ENCODE measurements at regions not wholly inside any gene's neighbourhood (a gene's known extent, or its start where the extent isn't known, plus 50 kb on each side); places are given as distances from the start of the nearest gene placed in this dataset.

DNA sequence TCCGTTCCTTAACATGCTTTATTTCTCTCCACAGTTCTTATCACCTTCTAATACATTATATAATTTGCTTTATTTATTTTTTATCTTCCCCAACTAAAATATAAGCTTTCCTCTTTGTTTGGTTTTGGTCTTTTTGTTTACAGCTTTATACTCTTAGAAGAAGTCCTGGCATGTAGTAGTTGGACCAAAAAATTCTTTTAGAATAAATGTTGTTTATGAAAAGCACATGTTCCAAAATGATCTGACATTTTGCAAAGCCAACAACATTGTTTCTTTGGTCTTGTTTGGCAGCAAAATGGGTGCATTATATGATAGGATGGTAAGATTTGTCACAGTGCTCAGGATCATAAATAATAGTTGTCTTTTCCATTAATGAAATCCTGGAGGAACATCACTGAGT, 312.5 kb downstream of the LRIG3 start:
- no peak overlapping the region for H3K4me3 ChIP-seq (replicated peaks in 1 of 2; ENCODE audit: low read depth in 2 of 2, low read length in 2 of 2)
- DNase-seq (ENCODE audit: low read depth in 2 of 2), result no peak
- TF ChIP-seq, protein P1, sequence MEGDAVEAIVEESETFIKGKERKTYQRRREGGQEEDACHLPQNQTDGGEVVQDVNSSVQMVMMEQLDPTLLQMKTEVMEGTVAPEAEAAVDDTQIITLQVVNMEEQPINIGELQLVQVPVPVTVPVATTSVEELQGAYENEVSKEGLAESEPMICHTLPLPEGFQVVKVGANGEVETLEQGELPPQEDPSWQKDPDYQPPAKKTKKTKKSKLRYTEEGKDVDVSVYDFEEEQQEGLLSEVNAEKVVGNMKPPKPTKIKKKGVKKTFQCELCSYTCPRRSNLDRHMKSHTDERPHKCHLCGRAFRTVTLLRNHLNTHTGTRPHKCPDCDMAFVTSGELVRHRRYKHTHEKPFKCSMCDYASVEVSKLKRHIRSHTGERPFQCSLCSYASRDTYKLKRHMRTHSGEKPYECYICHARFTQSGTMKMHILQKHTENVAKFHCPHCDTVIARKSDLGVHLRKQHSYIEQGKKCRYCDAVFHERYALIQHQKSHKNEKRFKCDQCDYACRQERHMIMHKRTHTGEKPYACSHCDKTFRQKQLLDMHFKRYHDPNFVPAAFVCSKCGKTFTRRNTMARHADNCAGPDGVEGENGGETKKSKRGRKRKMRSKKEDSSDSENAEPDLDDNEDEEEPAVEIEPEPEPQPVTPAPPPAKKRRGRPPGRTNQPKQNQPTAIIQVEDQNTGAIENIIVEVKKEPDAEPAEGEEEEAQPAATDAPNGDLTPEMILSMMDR (IDR thresholded peaks at IDR 0.05; ENCODE audit: low read depth, low read length), result no peak

DNA sequence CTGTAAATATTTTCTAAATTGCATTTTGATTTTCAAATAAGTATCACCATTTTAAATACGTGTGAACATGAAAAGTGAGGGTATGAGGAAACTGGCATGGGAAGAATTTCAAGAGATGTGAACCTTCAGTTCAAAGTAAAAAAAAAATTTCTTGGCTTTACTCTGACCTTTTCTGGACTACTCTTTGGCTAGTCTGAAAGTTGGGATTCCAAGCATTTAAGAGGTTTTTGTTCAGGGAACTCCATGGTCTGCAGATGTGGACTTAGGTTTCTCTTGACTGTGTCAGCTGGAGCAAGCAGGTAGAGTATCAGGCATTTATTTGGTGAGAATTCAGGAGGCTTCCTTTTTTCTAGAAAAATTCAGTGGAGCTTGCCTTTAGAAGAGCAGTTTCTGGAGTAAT, 311.6 kb downstream of the LRIG3 start:
- TF ChIP-seq, protein P1 (IDR thresholded peaks at IDR 0.05; ENCODE audit: low read depth, low read length), result no peak
- no peak overlapping the region for H3K4me3 ChIP-seq (replicated peaks in 1 of 2; ENCODE audit: low read depth in 2 of 2, low read length in 2 of 2)
- DNase-seq (ENCODE audit: low read depth in 2 of 2), result no peak

DNA sequence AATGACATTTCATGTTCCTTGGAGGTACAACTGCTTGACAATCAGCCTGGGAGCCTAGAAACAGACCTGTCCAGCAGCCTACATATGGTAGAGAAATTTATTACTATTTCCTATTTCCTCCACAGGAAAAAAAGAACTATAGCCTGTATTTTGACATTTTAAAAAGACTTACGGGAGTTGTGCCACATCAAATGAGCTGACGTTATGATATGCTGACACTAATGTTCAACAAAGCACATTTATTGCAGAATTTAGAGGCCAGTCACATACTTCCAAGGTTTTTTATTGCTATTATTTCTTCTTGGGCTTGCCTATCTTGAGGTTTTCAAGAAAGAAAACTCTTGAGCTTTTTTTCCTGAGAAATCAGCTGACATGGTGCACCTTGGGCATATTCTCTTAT, 305.3 kb downstream of the LRIG3 start:
- TF ChIP-seq, protein P1 (IDR thresholded peaks at IDR 0.05; ENCODE audit: low read depth, low read length), result no peak
- no peak for DNase-seq (ENCODE audit: low read depth in 2 of 2)

DNA sequence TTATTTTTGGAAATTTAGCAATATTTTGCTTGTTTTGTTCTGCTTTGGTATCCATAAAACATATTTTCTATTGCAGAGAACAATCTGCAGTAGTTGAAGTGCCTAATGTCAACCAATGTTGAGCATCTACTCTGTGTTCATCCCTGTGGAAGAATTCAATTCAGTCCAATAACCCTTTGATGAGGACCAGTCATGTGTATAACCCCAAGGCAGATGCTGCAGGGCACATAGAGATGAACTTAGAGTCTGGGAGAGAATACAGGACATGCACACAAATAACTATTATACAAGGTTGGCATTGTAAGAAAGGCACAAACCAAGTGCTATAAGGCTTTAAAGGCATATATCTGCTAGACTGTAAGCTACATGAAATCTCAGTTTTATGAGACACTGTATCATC, 304.7 kb downstream of the LRIG3 start:
- TF ChIP-seq, protein P1 (IDR thresholded peaks at IDR 0.05; ENCODE audit: low read depth, low read length), result no peak

More for the DNA sequence above, 305.3 kb downstream of the LRIG3 start:
- H3K4me3 ChIP-seq (replicated peaks in 1 of 2; ENCODE audit: low read depth in 2 of 2, low read length in 2 of 2), result no peak overlapping the region

DNA sequence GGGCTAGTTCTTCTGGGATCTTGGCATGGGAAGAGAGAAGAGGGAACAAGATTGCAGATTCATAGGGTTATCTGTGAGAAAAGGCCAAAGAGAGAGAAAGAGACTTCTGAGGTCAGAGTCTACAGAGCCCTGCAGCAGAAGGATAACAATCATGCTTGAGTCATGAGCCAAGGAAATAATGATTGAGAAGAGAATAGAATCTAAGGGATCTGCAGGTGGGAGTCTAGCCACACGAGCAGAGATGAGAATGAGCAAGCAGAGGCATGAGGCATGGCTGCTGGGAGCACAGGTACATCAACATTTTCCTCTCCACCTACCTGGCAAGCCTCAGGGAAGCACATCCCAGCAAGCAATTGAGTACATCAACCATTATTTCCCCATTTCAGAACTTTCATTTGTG, 303.7 kb downstream of the LRIG3 start:
- no peak overlapping the region for H3K4me3 ChIP-seq (replicated peaks in 1 of 2; ENCODE audit: low read depth in 2 of 2, low read length in 2 of 2)
- DNase-seq (ENCODE audit: low read depth in 2 of 2), result no peak
- TF ChIP-seq, protein P1 (IDR thresholded peaks at IDR 0.05; ENCODE audit: low read depth, low read length), result no peak

More for the DNA sequence above, 304.7 kb downstream of the LRIG3 start:
- H3K4me3 ChIP-seq (replicated peaks in 1 of 2; ENCODE audit: low read depth in 2 of 2, low read length in 2 of 2), result no peak overlapping the region
- DNase-seq (ENCODE audit: low read depth in 2 of 2), result no peak

DNA sequence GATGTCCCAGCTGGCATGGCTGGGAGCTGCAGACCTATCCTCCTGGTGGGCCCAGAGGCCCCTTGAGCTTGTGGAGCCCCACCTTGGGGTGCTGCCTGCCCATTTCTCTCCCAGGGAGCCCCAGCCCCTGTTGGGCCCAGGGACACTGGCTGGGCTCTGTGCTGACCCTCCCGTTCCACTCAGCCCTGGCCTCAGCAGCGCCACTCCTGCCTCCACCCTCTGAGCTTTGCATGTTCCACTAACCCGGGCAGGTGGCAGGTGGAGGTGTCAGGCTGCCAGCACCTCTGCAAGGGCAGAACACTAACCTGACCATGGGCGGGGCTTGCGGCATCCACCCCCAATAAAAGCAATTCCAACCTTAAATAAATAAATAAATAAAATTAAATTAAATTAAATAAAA, 299.2 kb downstream of the LRIG3 start:
- TF ChIP-seq, protein P1 (IDR thresholded peaks at IDR 0.05; ENCODE audit: low read depth, low read length), result no peak
- DNase-seq (ENCODE audit: low read depth in 2 of 2), result no peak
- H3K4me3 ChIP-seq (replicated peaks in 1 of 2; ENCODE audit: low read depth in 2 of 2, low read length in 2 of 2), result no peak overlapping the region

DNA sequence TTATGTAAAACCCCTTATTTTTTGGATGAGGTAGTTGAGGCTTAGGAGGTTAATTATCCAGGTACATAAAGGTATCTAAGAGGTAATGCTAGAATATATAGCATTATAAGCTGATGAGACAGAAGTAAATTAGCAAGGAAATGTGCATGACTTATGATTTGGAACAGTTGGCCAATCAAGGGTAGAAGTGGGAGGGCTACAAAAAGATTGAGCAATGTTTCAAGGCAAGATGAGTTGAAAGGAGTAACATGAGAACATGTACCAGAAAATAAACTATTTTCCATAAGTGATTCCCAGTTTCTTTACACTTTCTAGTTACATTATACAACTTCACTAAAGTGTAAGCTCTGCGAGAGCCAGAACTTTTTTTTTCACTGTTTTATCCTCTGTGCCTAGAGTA, 290.9 kb downstream of the LRIG3 start:
- TF ChIP-seq, protein P1 (IDR thresholded peaks at IDR 0.05; ENCODE audit: low read depth, low read length), result no peak
- H3K4me3 ChIP-seq (replicated peaks in 1 of 2; ENCODE audit: low read depth in 2 of 2, low read length in 2 of 2), result no peak overlapping the region
- peak; percentile 12 to 27 for DNase-seq (ENCODE audit: low read depth in 2 of 2)

Data from cardiac fibroblast (primary cell).